ENCODE measurements at regions not wholly inside any gene's neighbourhood (a gene's known extent, or its start where the extent isn't known, plus 50 kb on each side); places are given as distances from the start of the nearest gene placed in this dataset.

- TF ChIP-seq CTCF (IDR thresholded peaks at IDR 0.05; ENCODE audit: low read depth, low read length, poor library complexity, severe bottlenecking) (no peak), EZH2phosphoT487 (IDR thresholded peaks at IDR 0.05; ENCODE audit: borderline replicate concordance, low read length) (no peak)
These were observed 129.6 kb downstream of the PAPOLA start for GRCh38 chr14:96631621-96632362.
